ENCODE measurements at regions not wholly inside any gene's neighbourhood (a gene's known extent, or its start where the extent isn't known, plus 50 kb on each side); places are given as distances from the start of the nearest gene placed in this dataset.
"Not testable (repeated sequence)": the region's sequence is repeated elsewhere in the genome, so short reads cannot be mapped to it uniquely, and the experiment has no call there.

DNA sequence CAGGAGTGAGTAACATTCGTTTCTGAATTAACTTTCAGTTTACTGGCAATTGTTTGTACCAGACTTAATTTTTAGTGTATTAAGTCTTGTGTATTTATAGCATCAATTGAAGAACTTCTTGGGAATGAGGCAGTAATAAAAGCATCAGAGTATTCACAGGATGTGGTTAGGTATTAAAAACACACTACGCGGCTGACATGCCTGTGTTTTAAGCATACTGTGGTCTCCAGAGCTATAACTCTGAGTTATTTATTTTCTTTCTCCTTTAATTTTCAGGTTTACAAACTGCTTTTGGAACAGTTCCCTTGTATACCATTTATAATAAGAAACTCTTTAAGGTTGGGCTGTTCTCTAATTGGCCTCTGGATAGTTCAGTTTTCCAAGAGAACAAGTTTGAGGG lies 626.1 kb upstream of the NRG3 start:
- H3K4ac ChIP-seq (ENCODE audit: low read depth, low read length): no peak overlapping the region
- no peaks in the 10 kb centered on the region for H3K9me3 ChIP-seq (ENCODE audit: insufficient read depth, low read depth, low read length)
- H2AK5ac ChIP-seq (ENCODE audit: low read length): no peak overlapping the region
- H3K18ac ChIP-seq (ENCODE audit: low read length): no peak overlapping the region
- H3K27ac ChIP-seq (ENCODE audit: low read depth, low read length): no peak overlapping the region
- H2AFZ ChIP-seq (ENCODE audit: insufficient read depth, low read length, poor library complexity): no peak overlapping the region
- no peak for DNase-seq
- H3K4me2 ChIP-seq (ENCODE audit: low read length): no peak overlapping the region
- no peak overlapping the region for H3K14ac ChIP-seq (ENCODE audit: low read length)
- H3K4me3 ChIP-seq (ENCODE audit: low read depth, low read length): no peak overlapping the region
- no peak overlapping the region for H2BK12ac ChIP-seq (ENCODE audit: low read length)
- H4K12ac ChIP-seq (ENCODE audit: low read depth, low read length): no peak overlapping the region
- no peaks in the 10 kb centered on the region for H3K4me1 ChIP-seq (ENCODE audit: control insufficient read depth in 1 of 2, insufficient read depth in 2 of 2, low read length in 2 of 2)
- no peak overlapping the region for H2BK120ac ChIP-seq (ENCODE audit: insufficient read depth, low read length, poor library complexity)
- H3K36me3 ChIP-seq (ENCODE audit: control insufficient read depth in 1 of 2, insufficient read depth in 2 of 2, low read length in 2 of 2): no peaks in the 10 kb centered on the region
- H3K9ac ChIP-seq (ENCODE audit: low read length): no peak overlapping the region
- H4K91ac ChIP-seq (ENCODE audit: low read depth, low read length): no peak overlapping the region
- H3K79me1 ChIP-seq (ENCODE audit: low read length): no peaks in the 10 kb centered on the region
- H3K23ac ChIP-seq (ENCODE audit: low read length): no peak overlapping the region
- H3K79me2 ChIP-seq (ENCODE audit: control insufficient read depth, insufficient read depth, low read length, poor library complexity): no peaks in the 10 kb centered on the region
- H2BK5ac ChIP-seq (ENCODE audit: low read depth, low read length, poor library complexity): no peak overlapping the region
- H4K8ac ChIP-seq (ENCODE audit: low read depth, low read length): no peak overlapping the region
- no peaks in the 10 kb centered on the region for H3K27me3 ChIP-seq (ENCODE audit: insufficient read depth, low read length)
- WGBS (ENCODE audit: extremely low coverage, insufficient coverage, insufficient read length): no CpG with 5 or more reads among the region's 3 CpGs

- Histone ChIP-seq H2AK5ac (ENCODE audit: low read length) (no peak overlapping the region), H4K8ac (ENCODE audit: low read depth, low read length) (no peak overlapping the region)
- WGBS (ENCODE audit: extremely low coverage, insufficient coverage, insufficient read length): no CpG with 5 or more reads among the region's 4 CpGs
Measured at GRCh38 chr10:81251457-81252115, 623.4 kb upstream of the NRG3 start.

DNA sequence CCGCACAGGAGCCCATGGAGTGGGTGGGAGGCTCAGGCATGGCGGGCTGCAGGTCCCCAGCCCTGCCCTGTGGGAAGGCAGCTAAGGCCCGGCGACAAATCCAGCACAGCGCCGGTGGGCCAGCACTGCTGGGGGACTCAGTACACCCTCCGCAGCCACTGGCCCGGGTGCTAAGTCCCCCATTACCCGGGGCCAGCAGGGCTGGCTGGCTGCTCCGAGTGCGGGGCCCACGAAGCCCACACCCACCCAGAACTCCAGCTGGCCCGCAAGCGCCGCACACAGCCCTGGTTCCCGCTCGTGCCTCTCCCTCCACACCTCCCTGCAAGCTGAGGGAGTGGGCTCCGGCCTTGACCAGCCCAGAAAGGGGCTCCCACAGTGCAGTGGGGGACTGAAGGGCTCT lies 610.0 kb upstream of the NRG3 start:
- not testable (repeated sequence) for H3K4ac ChIP-seq (ENCODE audit: low read depth, low read length); H2AK5ac ChIP-seq (ENCODE audit: low read length); H3K9ac ChIP-seq (ENCODE audit: low read length); H2BK5ac ChIP-seq (ENCODE audit: low read depth, low read length, poor library complexity); H3K27ac ChIP-seq (ENCODE audit: low read depth, low read length); H4K12ac ChIP-seq (ENCODE audit: low read depth, low read length); H3K4me3 ChIP-seq (ENCODE audit: low read depth, low read length); DNase-seq; H2BK12ac ChIP-seq (ENCODE audit: low read length); H3K9me3 ChIP-seq (ENCODE audit: insufficient read depth, low read depth, low read length); H3K18ac ChIP-seq (ENCODE audit: low read length); H3K23ac ChIP-seq (ENCODE audit: low read length); H4K8ac ChIP-seq (ENCODE audit: low read depth, low read length); H3K4me1 ChIP-seq (ENCODE audit: control insufficient read depth in 1 of 2, insufficient read depth in 2 of 2, low read length in 2 of 2); H3K14ac ChIP-seq (ENCODE audit: low read length); H3K79me1 ChIP-seq (ENCODE audit: low read length); H4K91ac ChIP-seq (ENCODE audit: low read depth, low read length); H3K4me2 ChIP-seq (ENCODE audit: low read length); H3K36me3 ChIP-seq (ENCODE audit: control insufficient read depth in 1 of 2, insufficient read depth in 2 of 2, low read length in 2 of 2); H3K79me2 ChIP-seq (ENCODE audit: control insufficient read depth, insufficient read depth, low read length, poor library complexity); H2AFZ ChIP-seq (ENCODE audit: insufficient read depth, low read length, poor library complexity); H2BK120ac ChIP-seq (ENCODE audit: insufficient read depth, low read length, poor library complexity); H3K27me3 ChIP-seq (ENCODE audit: insufficient read depth, low read length)
- WGBS (ENCODE audit: extremely low coverage, insufficient coverage, insufficient read length): no CpG with 5 or more reads among the region's 18 CpGs

More at GRCh38 chr10:81251457-81252115, 623.4 kb upstream of the NRG3 start:
- H3K14ac ChIP-seq (ENCODE audit: low read length): no peak overlapping the region
- H4K12ac ChIP-seq (ENCODE audit: low read depth, low read length): no peak overlapping the region
- no peak overlapping the region for H4K91ac ChIP-seq (ENCODE audit: low read depth, low read length)
- no peak overlapping the region for H3K27ac ChIP-seq (ENCODE audit: low read depth, low read length)
- H3K4me3 ChIP-seq (ENCODE audit: low read depth, low read length): no peak overlapping the region
- H3K18ac ChIP-seq (ENCODE audit: low read length): no peak overlapping the region
- no peak overlapping the region for H3K23ac ChIP-seq (ENCODE audit: low read length)
- H3K4me2 ChIP-seq (ENCODE audit: low read length): no peak overlapping the region
- no peaks in the 10 kb centered on the region for H3K27me3 ChIP-seq (ENCODE audit: insufficient read depth, low read length)
- no peaks in the 10 kb centered on the region for H3K79me1 ChIP-seq (ENCODE audit: low read length)
- no peak overlapping the region for H3K4ac ChIP-seq (ENCODE audit: low read depth, low read length)
- no peak overlapping the region for H2BK5ac ChIP-seq (ENCODE audit: low read depth, low read length, poor library complexity)
- no peaks in the 10 kb centered on the region for H3K79me2 ChIP-seq (ENCODE audit: control insufficient read depth, insufficient read depth, low read length, poor library complexity)
- H2BK120ac ChIP-seq (ENCODE audit: insufficient read depth, low read length, poor library complexity): no peak overlapping the region
- H3K36me3 ChIP-seq (ENCODE audit: control insufficient read depth in 1 of 2, insufficient read depth in 2 of 2, low read length in 2 of 2): no peaks in the 10 kb centered on the region
- no peaks in the 10 kb centered on the region for H3K9me3 ChIP-seq (ENCODE audit: insufficient read depth, low read depth, low read length)
- H2AFZ ChIP-seq (ENCODE audit: insufficient read depth, low read length, poor library complexity): no peak overlapping the region
- no peak overlapping the region for H3K9ac ChIP-seq (ENCODE audit: low read length)
- H2BK12ac ChIP-seq (ENCODE audit: low read length): no peak overlapping the region
- no peaks in the 10 kb centered on the region for H3K4me1 ChIP-seq (ENCODE audit: control insufficient read depth in 1 of 2, insufficient read depth in 2 of 2, low read length in 2 of 2)
- DNase-seq: peak in 1 of 2 donors; percentile 13

- Histone ChIP-seq H3K4me3 (ENCODE audit: low read depth, low read length) (no peak overlapping the region), H4K8ac (ENCODE audit: low read depth, low read length) (no peak overlapping the region), H2BK120ac (ENCODE audit: insufficient read depth, low read length, poor library complexity) (no peak overlapping the region), H3K18ac (ENCODE audit: low read length) (no peak overlapping the region), H4K91ac (ENCODE audit: low read depth, low read length) (no peak overlapping the region), H3K4ac (ENCODE audit: low read depth, low read length) (no peak overlapping the region), H2BK5ac (ENCODE audit: low read depth, low read length, poor library complexity) (no peak overlapping the region), H3K9me3 (ENCODE audit: insufficient read depth, low read depth, low read length) (peaks cover 2% of the 10 kb centered on the region), H3K14ac (ENCODE audit: low read length) (no peak overlapping the region), H3K23ac (ENCODE audit: low read length) (no peak overlapping the region), H3K79me2 (ENCODE audit: control insufficient read depth, insufficient read depth, low read length, poor library complexity) (no peaks in the 10 kb centered on the region), H2AFZ (ENCODE audit: insufficient read depth, low read length, poor library complexity) (no peak overlapping the region), H3K4me1 (ENCODE audit: control insufficient read depth in 1 of 2, insufficient read depth in 2 of 2, low read length in 2 of 2) (no peaks in the 10 kb centered on the region), H2AK5ac (ENCODE audit: low read length) (no peak overlapping the region), H3K36me3 (ENCODE audit: control insufficient read depth in 1 of 2, insufficient read depth in 2 of 2, low read length in 2 of 2) (no peaks in the 10 kb centered on the region), H4K12ac (ENCODE audit: low read depth, low read length) (no peak overlapping the region), H3K4me2 (ENCODE audit: low read length) (no peak overlapping the region), H3K27me3 (ENCODE audit: insufficient read depth, low read length) (no peaks in the 10 kb centered on the region), H2BK12ac (ENCODE audit: low read length) (no peak overlapping the region), H3K79me1 (ENCODE audit: low read length) (no peaks in the 10 kb centered on the region), H3K9ac (ENCODE audit: low read length) (no peak overlapping the region), H3K27ac (ENCODE audit: low read depth, low read length) (no peak overlapping the region)
- no peak for DNase-seq
- no CpG with 5 or more reads among the region's 2 CpGs for whole genome bisulfite sequencing (ENCODE audit: extremely low coverage, insufficient coverage, insufficient read length)
Measured at GRCh38 chr10:81270051-81270450, 604.9 kb upstream of the NRG3 start.

Data from trophoblast cell (in vitro differentiated cells and primary cell).